ENCODE measurements at regions not wholly inside any gene's neighbourhood (a gene's known extent, or its start where the extent isn't known, plus 50 kb on each side); places are given as distances from the start of the nearest gene placed in this dataset.
A peak's percentile ranks its signal among the peaks of the same experiment; 100 is the strongest.

DNA sequence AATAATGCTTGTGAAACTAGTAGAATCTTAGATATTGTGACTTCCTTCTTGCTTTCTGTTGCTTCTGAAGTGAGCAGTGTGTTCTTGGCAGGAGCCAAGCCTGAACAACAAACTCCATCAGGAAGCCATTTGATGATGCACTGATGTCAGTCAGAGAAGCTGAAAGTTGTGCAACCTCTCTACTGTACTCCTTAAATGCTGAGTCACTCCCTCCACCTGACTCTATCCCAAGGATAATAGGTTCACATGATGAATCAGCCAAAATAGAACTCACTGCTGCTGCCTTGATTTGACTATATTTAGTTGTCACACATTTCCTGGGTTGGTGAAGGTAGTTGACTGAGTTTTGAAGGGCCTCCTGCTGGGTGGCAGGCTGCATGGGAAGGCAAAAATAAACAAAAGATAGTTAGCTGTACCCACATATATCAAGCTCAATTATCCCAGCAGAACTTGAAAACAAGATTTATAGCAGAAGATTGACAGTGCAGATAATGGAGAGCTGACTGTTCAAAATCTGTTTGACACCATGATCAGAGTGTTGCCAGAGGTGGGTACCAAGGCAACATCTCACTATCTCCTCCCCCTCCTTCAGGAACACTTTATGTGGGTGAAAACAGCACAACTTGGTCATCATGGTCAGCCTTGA lies 328.4 kb upstream of the DPH6 start (continued):
- TF ChIP-seq, protein P1, sequence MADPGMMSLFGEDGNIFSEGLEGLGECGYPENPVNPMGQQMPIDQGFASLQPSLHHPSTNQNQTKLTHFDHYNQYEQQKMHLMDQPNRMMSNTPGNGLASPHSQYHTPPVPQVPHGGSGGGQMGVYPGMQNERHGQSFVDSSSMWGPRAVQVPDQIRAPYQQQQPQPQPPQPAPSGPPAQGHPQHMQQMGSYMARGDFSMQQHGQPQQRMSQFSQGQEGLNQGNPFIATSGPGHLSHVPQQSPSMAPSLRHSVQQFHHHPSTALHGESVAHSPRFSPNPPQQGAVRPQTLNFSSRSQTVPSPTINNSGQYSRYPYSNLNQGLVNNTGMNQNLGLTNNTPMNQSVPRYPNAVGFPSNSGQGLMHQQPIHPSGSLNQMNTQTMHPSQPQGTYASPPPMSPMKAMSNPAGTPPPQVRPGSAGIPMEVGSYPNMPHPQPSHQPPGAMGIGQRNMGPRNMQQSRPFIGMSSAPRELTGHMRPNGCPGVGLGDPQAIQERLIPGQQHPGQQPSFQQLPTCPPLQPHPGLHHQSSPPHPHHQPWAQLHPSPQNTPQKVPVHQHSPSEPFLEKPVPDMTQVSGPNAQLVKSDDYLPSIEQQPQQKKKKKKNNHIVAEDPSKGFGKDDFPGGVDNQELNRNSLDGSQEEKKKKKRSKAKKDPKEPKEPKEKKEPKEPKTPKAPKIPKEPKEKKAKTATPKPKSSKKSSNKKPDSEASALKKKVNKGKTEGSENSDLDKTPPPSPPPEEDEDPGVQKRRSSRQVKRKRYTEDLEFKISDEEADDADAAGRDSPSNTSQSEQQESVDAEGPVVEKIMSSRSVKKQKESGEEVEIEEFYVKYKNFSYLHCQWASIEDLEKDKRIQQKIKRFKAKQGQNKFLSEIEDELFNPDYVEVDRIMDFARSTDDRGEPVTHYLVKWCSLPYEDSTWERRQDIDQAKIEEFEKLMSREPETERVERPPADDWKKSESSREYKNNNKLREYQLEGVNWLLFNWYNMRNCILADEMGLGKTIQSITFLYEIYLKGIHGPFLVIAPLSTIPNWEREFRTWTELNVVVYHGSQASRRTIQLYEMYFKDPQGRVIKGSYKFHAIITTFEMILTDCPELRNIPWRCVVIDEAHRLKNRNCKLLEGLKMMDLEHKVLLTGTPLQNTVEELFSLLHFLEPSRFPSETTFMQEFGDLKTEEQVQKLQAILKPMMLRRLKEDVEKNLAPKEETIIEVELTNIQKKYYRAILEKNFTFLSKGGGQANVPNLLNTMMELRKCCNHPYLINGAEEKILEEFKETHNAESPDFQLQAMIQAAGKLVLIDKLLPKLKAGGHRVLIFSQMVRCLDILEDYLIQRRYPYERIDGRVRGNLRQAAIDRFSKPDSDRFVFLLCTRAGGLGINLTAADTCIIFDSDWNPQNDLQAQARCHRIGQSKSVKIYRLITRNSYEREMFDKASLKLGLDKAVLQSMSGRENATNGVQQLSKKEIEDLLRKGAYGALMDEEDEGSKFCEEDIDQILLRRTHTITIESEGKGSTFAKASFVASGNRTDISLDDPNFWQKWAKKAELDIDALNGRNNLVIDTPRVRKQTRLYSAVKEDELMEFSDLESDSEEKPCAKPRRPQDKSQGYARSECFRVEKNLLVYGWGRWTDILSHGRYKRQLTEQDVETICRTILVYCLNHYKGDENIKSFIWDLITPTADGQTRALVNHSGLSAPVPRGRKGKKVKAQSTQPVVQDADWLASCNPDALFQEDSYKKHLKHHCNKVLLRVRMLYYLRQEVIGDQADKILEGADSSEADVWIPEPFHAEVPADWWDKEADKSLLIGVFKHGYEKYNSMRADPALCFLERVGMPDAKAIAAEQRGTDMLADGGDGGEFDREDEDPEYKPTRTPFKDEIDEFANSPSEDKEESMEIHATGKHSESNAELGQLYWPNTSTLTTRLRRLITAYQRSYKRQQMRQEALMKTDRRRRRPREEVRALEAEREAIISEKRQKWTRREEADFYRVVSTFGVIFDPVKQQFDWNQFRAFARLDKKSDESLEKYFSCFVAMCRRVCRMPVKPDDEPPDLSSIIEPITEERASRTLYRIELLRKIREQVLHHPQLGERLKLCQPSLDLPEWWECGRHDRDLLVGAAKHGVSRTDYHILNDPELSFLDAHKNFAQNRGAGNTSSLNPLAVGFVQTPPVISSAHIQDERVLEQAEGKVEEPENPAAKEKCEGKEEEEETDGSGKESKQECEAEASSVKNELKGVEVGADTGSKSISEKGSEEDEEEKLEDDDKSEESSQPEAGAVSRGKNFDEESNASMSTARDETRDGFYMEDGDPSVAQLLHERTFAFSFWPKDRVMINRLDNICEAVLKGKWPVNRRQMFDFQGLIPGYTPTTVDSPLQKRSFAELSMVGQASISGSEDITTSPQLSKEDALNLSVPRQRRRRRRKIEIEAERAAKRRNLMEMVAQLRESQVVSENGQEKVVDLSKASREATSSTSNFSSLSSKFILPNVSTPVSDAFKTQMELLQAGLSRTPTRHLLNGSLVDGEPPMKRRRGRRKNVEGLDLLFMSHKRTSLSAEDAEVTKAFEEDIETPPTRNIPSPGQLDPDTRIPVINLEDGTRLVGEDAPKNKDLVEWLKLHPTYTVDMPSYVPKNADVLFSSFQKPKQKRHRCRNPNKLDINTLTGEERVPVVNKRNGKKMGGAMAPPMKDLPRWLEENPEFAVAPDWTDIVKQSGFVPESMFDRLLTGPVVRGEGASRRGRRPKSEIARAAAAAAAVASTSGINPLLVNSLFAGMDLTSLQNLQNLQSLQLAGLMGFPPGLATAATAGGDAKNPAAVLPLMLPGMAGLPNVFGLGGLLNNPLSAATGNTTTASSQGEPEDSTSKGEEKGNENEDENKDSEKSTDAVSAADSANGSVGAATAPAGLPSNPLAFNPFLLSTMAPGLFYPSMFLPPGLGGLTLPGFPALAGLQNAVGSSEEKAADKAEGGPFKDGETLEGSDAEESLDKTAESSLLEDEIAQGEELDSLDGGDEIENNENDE (IDR thresholded peaks at IDR 0.05; ENCODE audit: low read depth, low read length), result no peak
- no peak for TF ChIP-seq ZFP36 (IDR thresholded peaks at IDR 0.05; ENCODE audit: low read depth, low read length, partially characterized antibody)
- TF ChIP-seq CREM (IDR thresholded peaks at IDR 0.05; ENCODE audit: low read depth), result no peak
- no peak for TF ChIP-seq DIDO1 (tag; IDR thresholded peaks at IDR 0.05; ENCODE audit: low read depth)
- TF ChIP-seq, protein P2, sequence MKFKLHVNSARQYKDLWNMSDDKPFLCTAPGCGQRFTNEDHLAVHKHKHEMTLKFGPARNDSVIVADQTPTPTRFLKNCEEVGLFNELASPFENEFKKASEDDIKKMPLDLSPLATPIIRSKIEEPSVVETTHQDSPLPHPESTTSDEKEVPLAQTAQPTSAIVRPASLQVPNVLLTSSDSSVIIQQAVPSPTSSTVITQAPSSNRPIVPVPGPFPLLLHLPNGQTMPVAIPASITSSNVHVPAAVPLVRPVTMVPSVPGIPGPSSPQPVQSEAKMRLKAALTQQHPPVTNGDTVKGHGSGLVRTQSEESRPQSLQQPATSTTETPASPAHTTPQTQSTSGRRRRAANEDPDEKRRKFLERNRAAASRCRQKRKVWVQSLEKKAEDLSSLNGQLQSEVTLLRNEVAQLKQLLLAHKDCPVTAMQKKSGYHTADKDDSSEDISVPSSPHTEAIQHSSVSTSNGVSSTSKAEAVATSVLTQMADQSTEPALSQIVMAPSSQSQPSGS (CRISPR knock-in tag; IDR thresholded peaks at IDR 0.05), result no peak
- 0 out of 2 replicates have a peak, but pooled peaks have one; percentile 40 for TF ChIP-seq ZNF766 (CRISPR knock-in tag; conservative IDR thresholded peaks at IDR 0.05)
- TF ChIP-seq CHD2 (IDR thresholded peaks at IDR 0.05; ENCODE audit: low read depth, low read length), result no peak
